ENCODE measurements at regions not wholly inside any gene's neighbourhood (a gene's known extent, or its start where the extent isn't known, plus 50 kb on each side); places are given as distances from the start of the nearest gene placed in this dataset.

GRCh38 chr2:216808805-216809425, 50.9 kb downstream of the TNP1 start (continued):
- TF ChIP-seq CHD7 (IDR thresholded peaks at IDR 0.05; ENCODE audit: insufficient replicate concordance, low read length) (no peak), SIX5 (IDR thresholded peaks at IDR 0.05; ENCODE audit: low read depth, low read length) (no peak), SIRT6 (IDR thresholded peaks at IDR 0.05; ENCODE audit: low read length) (no peak), SUZ12 (IDR thresholded peaks at IDR 0.05; ENCODE audit: low read length) (no peak), EP300 (IDR thresholded peaks at IDR 0.05; ENCODE audit: borderline replicate concordance in 1 of 2, low read depth in 2 of 2, low read length in 2 of 2) (no peak), FOSL1 (IDR thresholded peaks at IDR 0.05; ENCODE audit: insufficient read depth, low read depth, low read length) (no peak), PHF8 (conservative IDR thresholded peaks at IDR 0.05; ENCODE audit: low read depth, low read length) (no peak), CBX5 (IDR thresholded peaks at IDR 0.05; ENCODE audit: low read depth, low read length) (no peak), POLR2A (IDR thresholded peaks at IDR 0.05; ENCODE audit: control extremely low read depth in 1 of 2, low read depth in 2 of 2, low read length in 2 of 2) (no peak), CEBPB (IDR thresholded peaks at IDR 0.05; ENCODE audit: low read depth, low read length) (no peak), POLR2AphosphoS5 (IDR thresholded peaks at IDR 0.05; ENCODE audit: low read depth, low read length) (no peak), TEAD4 (IDR thresholded peaks at IDR 0.05; ENCODE audit: low read depth, low read length) (no peak)

Measured in H1 (cell line).